Esophagus squamous epithelium (tissue), 5 donors: ENCODE measurements at regions not wholly inside any gene's neighbourhood (a gene's known extent, or its start where the extent isn't known, plus 50 kb on each side); places are given as distances from the start of the nearest gene placed in this dataset.

Experiments used
- DNase-seq: peaks from one replicate; lab custom pipeline; 2025; lab: John Stamatoyannopoulos, UW
- H3K27ac ChIP-seq, 4 donors: fragments of 200-600 bp; sonication (generic); one replicate each; pipeline ENCODE4 v1.5.1; 2016 to 2019; ENCODE audit warnings: mild to moderate bottlenecking in 1 of 4
- H3K27me3 ChIP-seq, 4 donors: fragments of 200-600 bp; sonication (generic); 1 replicate in 3 of 4; 2 replicates in 1 of 4; pipeline versions ENCODE4 v1.5.1 to v1.6.0; 2017 to 2021; ENCODE audit warnings: antibody characterized with exemption in 1 of 4
- H3K36me3 ChIP-seq, 3 donors: fragments of 200-600 bp; sonication (generic); one replicate each; pipeline ENCODE4 v1.5.1; 2016 to 2019
- H3K4me1 ChIP-seq, 3 donors: fragments of 200-600 bp; sonication (generic); one replicate each; pipeline ENCODE4 v1.5.1; 2017 to 2019
- H3K4me3 ChIP-seq, 4 donors: fragments of 200-600 bp; sonication (generic); 1 replicate in 3 of 4; 2 replicates in 1 of 4; pipeline ENCODE4 v1.5.1; 2016 to 2019; ENCODE audit warnings: mild to moderate bottlenecking in 2 of 4, moderate library complexity in 1 of 4
- H3K9me3 ChIP-seq, 3 donors: fragments of 200-600 bp; sonication (generic); one replicate each; pipeline ENCODE4 v1.5.1; 2016 to 2019
- POLR2A ChIP-seq, 4 donors: fragments of 450-650 bp; IDR thresholded peaks; one replicate each; pipeline ENCODE4 v1.6.1; 2017; ENCODE audit warnings: antibody characterized with exemption in 4 of 4, mild to moderate bottlenecking in 4 of 4, moderate library complexity in 3 of 4
- WGBS, 2 donors: methylation state at CpG; one replicate each; pipeline ENCODE4 v1.1.5; 2018; 5-methylcytosine and 5-hydroxymethylcytosine counted together
- intact Hi-C: fragments of 100-400 bp; cut with DNase I; formaldehyde crosslinking; loops from one replicate; pipeline ENCODE4 v1.15.0; 2022
- TF ChIP-seq, protein P1 (sequence below), 6 experiments: fragments of 450-650 bp in 4 of 6; fragments of 200-600 bp in 2 of 6; sonication (generic) in 2 of 6; IDR thresholded peaks; one replicate each; pipeline ENCODE4 v1.5.1; 2016 to 2019; ENCODE audit warnings: antibody characterized with exemption in 6 of 6, mild to moderate bottlenecking in 4 of 6, moderate library complexity in 4 of 6
- donor health status: DM: yes; HTN: yes; CAD: no.

DNA sequence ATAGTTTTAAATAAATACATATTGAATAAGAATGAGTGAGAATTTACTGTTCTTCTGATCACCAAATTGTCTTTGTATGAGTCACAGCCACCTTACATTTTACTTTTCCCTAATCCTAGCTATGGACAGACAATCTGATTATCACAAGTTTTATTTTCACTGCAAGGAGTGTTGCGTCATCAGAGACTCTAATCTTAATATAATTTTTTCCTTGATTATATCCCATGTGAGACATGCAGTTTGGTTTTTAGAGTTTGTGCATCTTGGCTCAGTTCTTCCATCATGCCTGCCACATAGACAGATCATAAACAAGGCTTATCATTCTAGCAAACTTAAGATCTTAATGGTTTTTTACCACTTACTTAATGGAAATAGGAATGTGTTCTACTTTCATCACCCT is 478.5 kb upstream of the CDH18 start:
- WGBS, 2 donors, result 46 to 82% methylated on average over 1 of the region's 1 CpG

DNA sequence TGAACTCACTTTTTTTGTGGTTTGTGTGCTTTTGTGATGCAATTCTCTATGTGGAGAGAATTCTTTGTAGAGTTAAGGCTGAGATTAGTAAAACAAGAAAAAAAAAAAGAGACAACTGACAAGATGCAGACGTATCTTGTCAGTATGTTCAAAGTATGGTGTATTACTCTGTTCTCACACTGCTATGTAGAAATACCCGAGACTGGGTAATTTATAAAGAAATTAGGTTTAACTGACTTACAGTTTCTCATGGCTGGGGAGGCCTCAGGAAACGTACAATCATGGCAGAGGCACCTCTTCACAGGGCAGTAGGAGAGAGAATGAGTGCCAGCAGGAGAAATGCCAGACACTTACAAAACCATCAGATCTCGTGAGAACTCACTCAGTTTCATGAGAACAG is 475.2 kb upstream of the CDH18 start:
- DNase-seq, result no peak
- H3K4me1 ChIP-seq, result no peaks in the 10 kb centered on the region
- no peaks in the 10 kb centered on the region for H3K36me3 ChIP-seq
- H3K27ac ChIP-seq, result no peak overlapping the region
- intact Hi-C loops, result no loop called here
- H3K4me3 ChIP-seq, result no peak overlapping the region
- 46 to 57% methylated on average over 4 of the region's 4 CpGs for WGBS, 2 donors
- no peaks in the 10 kb centered on the region for H3K9me3 ChIP-seq
- H3K27me3 ChIP-seq, result no peaks in the 10 kb centered on the region
- TF ChIP-seq POLR2A (IDR thresholded peaks at IDR 0.05), result no peak
- TF ChIP-seq, protein P1, sequence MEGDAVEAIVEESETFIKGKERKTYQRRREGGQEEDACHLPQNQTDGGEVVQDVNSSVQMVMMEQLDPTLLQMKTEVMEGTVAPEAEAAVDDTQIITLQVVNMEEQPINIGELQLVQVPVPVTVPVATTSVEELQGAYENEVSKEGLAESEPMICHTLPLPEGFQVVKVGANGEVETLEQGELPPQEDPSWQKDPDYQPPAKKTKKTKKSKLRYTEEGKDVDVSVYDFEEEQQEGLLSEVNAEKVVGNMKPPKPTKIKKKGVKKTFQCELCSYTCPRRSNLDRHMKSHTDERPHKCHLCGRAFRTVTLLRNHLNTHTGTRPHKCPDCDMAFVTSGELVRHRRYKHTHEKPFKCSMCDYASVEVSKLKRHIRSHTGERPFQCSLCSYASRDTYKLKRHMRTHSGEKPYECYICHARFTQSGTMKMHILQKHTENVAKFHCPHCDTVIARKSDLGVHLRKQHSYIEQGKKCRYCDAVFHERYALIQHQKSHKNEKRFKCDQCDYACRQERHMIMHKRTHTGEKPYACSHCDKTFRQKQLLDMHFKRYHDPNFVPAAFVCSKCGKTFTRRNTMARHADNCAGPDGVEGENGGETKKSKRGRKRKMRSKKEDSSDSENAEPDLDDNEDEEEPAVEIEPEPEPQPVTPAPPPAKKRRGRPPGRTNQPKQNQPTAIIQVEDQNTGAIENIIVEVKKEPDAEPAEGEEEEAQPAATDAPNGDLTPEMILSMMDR (IDR thresholded peaks at IDR 0.05), result no peak

More for the DNA sequence above, 478.5 kb upstream of the CDH18 start:
- H3K27ac ChIP-seq, result no peak overlapping the region
- no peak overlapping the region for H3K4me3 ChIP-seq
- no peak for DNase-seq
- TF ChIP-seq, protein P1 (IDR thresholded peaks at IDR 0.05), result no peak
- no peak for TF ChIP-seq POLR2A (IDR thresholded peaks at IDR 0.05)
- intact Hi-C loops, result no loop called here
- H3K36me3 ChIP-seq, result no peaks in the 10 kb centered on the region
- H3K4me1 ChIP-seq, result no peaks in the 10 kb centered on the region
- no peaks in the 10 kb centered on the region for H3K27me3 ChIP-seq
- no peaks in the 10 kb centered on the region for H3K9me3 ChIP-seq

DNA sequence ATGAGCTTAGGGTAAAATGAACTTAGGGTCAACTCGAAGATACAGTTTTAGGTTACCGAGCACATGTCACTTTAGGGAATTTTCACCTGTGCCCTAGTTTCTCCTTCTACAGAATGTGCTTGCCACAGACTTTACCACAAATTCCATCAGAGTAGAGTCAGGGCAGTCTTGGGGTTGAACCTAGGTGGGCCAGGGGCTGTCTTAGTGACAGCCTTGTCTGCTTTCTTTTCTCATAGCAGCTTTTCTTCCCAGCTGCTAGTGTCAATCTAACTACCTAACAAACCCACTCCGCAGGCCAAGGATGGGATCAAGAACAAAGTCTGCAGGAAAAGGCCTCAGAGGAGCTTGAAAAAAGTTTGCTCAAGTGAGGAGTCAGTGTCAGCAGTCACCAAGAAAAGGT is 458.1 kb upstream of the CDH18 start:
- H3K9me3 ChIP-seq, result no peaks in the 10 kb centered on the region
- H3K27ac ChIP-seq, result no peak overlapping the region
- WGBS, 2 donors, result 72 to 95% methylated on average over 2 of the region's 3 CpGs
- intact Hi-C loops, result no loop called here
- TF ChIP-seq, protein P1 (IDR thresholded peaks at IDR 0.05), result no peak
- no peak for TF ChIP-seq POLR2A (IDR thresholded peaks at IDR 0.05)
- H3K27me3 ChIP-seq, result no peaks in the 10 kb centered on the region
- no peak for DNase-seq
- no peaks in the 10 kb centered on the region for H3K4me1 ChIP-seq
- no peak overlapping the region for H3K4me3 ChIP-seq
- H3K36me3 ChIP-seq, result no peaks in the 10 kb centered on the region

DNA sequence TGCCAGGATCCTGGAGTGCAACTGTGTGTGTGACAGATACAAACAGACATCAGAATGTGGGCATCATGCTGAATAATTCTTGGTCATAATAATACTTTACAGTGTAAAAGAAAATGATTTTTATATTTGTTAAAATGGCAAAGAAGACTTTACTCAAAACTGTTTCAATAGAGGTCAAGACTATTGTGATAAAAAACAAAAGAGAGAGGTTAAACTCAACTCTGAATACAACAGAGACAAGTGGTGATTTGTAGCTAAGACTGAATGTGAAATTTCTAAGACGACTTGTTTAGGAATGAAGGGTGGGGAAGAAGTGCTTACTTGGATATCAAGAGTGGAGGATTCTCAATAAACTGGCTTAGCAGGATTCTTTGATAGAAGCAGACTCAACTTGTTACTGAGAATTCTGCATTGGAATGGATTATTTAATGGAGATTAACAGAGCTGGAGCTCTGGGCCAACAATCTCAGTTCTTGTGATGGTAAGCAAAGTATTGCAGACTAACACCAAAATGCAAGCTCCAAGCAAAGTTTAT is 457.4 kb upstream of the CDH18 start:
- no peak for DNase-seq
- Histone ChIP-seq H3K27ac (no peak overlapping the region), H3K4me1 (no peaks in the 10 kb centered on the region), H3K9me3 (no peaks in the 10 kb centered on the region), H3K36me3 (no peaks in the 10 kb centered on the region), H3K4me3 (no peak overlapping the region), H3K27me3 (no peaks in the 10 kb centered on the region)
- 29 to 42% methylated on average over 1 of the region's 1 CpG for WGBS, 2 donors
- intact Hi-C loops, result no loop called here
- TF ChIP-seq, protein P1 (IDR thresholded peaks at IDR 0.05), result no peak
- TF ChIP-seq POLR2A (IDR thresholded peaks at IDR 0.05), result no peak

DNA sequence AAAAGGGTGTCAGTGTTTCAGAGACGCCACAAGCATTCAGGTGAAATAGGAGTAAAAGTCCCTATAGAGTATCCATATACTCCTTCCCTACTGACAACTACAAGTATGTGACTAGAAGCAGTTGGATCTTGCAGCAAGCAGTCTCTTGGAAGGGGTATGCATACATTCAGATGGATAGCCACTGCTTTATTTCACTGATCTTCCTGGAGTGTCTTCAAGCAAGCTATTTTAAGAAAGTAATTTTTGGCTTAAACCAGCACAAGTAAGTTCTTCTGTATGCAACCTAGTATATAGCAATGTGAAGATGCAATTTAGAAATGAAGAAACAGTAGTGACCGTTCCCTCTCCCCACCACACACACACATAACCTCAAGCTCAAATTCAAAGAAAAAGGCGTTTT is 446.8 kb upstream of the CDH18 start:
- TF ChIP-seq POLR2A (IDR thresholded peaks at IDR 0.05), result no peak
- TF ChIP-seq, protein P1 (IDR thresholded peaks at IDR 0.05), result no peak
- no peak overlapping the region for H3K27ac ChIP-seq
- WGBS, 2 donors, result 68 to 72% methylated on average over 3 of the region's 3 CpGs
- intact Hi-C loops, result no loop called here
- no peak overlapping the region for H3K4me3 ChIP-seq
- no peaks in the 10 kb centered on the region for H3K27me3 ChIP-seq
- no peaks in the 10 kb centered on the region for H3K4me1 ChIP-seq
- no peaks in the 10 kb centered on the region for H3K9me3 ChIP-seq
- no peaks in the 10 kb centered on the region for H3K36me3 ChIP-seq
- DNase-seq, result no peak
